HepG2 (cell line): ENCODE measurements at regions not wholly inside any gene's neighbourhood (a gene's known extent, or its start where the extent isn't known, plus 50 kb on each side); places are given as distances from the start of the nearest gene placed in this dataset.

Experiments
- ADNP ChIP-seq: sonication (generic); formaldehyde crosslinking; IDR thresholded peaks from 2 replicates; pipeline ENCODE4 v1.4.0; 2020; ENCODE audit warnings: missing genetic modification reagents
- CTCF ChIP-seq: sonication (generic); formaldehyde crosslinking; IDR thresholded peaks from 2 replicates; pipeline ENCODE4 v1.5.0; 2020; ENCODE audit warnings: mild to moderate bottlenecking, missing genetic modification reagents, moderate library complexity
- ELF1 ChIP-seq: sonication (generic); formaldehyde crosslinking; IDR thresholded peaks from 2 replicates; pipeline ENCODE4 v1.4.0; 2020; ENCODE audit warnings: missing genetic modification reagents
- FOXP1 ChIP-seq, 2 experiments: fragments of 450-650 bp in 1 of 2; IDR thresholded peaks; 2 replicates each; pipeline ENCODE4 v1.6.1; 2017 to 2018; ENCODE audit warnings: antibody characterized with exemption in 1 of 2
- GTF2F1 ChIP-seq: fragments of 150-350 bp; IDR thresholded peaks from 2 replicates; pipeline ENCODE4 v1.6.1; 2014; ENCODE audit warnings: low read length
- NCOA1 ChIP-seq: sonication (generic); formaldehyde crosslinking; IDR thresholded peaks from 2 replicates; pipeline ENCODE4 v1.9.0; 2021; ENCODE audit warnings: missing genetic modification reagents
- PCBP2 ChIP-seq: fragments of 200-400 bp; formaldehyde crosslinking; optimal IDR thresholded peaks from 2 replicates; pipeline ENCODE3; 2018; ENCODE audit warnings: low read length, low read depth; ENCODE audit not compliant: poor library complexity, severe bottlenecking
- SATB2 ChIP-seq: sonication (generic); formaldehyde crosslinking; IDR thresholded peaks from 2 replicates; pipeline ENCODE4 v1.5.0; 2020; ENCODE audit warnings: missing genetic modification reagents
- TAF1 ChIP-seq: sonication (generic); formaldehyde crosslinking; IDR thresholded peaks from 2 replicates; pipeline ENCODE4 v1.4.0; 2020; ENCODE audit warnings: missing genetic modification reagents
- TFAP4 ChIP-seq: sonication (generic); IDR thresholded peaks from 2 replicates; pipeline ENCODE4 v1.6.1; 2016; ENCODE audit warnings: low read depth, borderline replicate concordance
- ZNF138 ChIP-seq: sonication (generic); formaldehyde crosslinking; IDR thresholded peaks from 2 replicates; pipeline ENCODE4 v1.5.0; 2020; ENCODE audit warnings: mild to moderate bottlenecking, low read depth, missing genetic modification reagents

- TF ChIP-seq SATB2 (CRISPR knock-in tag) (no peak), ADNP (no peak), ZNF138 (no peak), GTF2F1 (no peak), FOXP1 (IDR thresholded peaks at IDR 0.05) (no peak), FOXP1 (CRISPR knock-in tag; IDR thresholded peaks at IDR 0.05) (no peak), NCOA1 (CRISPR knock-in tag) (no peak), TAF1 (no peak), CTCF (CRISPR knock-in tag) (no peak), PCBP2 (no peak), ELF1 (CRISPR knock-in tag) (no peak), TFAP4 (no peak)
These were observed 744.8 kb upstream of the ID2 start for GRCh38 chr2:7937082-7937481.
